DMS 273 (cell line): ENCODE measurements at regions not wholly inside any gene's neighbourhood (a gene's known extent, or its start where the extent isn't known, plus 50 kb on each side); places are given as distances from the start of the nearest gene placed in this dataset.
"Not testable (repeated sequence)": the region's sequence is repeated elsewhere in the genome, so short reads cannot be mapped to it uniquely, and the experiment has no call there.

ENCODE experiments used
- DNase-seq: peaks from one replicate; lab custom pipeline; 2025; ENCODE audit not compliant: unreplicated experiment; lab: John Stamatoyannopoulos, UW

DNA sequence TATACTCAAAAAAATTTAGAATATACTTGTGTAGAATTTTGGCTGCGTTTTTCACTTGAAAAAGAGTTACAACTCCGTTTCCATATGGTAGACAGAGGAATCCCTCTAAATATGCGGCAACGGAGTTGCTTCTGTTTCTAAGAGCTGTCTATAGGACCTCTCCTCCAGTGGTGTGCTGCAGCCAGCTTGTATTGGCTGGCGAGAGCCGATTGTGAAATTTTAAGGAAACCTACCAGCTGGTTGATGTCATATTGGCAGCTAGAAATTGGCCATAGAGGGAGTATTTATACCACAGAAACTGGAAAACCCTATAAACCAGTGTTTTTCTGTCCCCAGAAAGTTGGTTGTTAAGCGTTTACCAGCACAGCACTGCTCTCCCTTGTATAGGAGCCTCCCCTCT, 655.8 kb upstream of the EEF2KMT start:
- no peak for DNase-seq

DNA sequence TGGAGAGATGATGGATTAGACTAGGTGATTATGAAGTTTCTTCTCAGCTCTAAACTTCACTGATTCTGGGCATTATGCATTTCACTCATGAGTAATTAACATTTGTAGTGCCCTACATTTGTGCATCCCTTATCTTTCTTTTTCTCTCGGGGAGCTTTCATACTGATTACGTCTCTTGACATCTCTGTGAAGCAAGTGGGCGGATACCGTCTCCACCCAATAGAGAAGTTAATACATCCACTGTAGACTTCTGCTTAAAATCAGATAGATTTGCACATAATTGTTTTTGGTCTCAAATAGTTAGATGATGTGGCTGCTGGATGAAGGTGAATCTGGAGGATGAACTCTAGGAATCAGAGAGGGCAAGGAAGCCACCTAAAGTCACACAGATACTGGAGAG, 653.6 kb upstream of the EEF2KMT start:
- no peak for DNase-seq

DNA sequence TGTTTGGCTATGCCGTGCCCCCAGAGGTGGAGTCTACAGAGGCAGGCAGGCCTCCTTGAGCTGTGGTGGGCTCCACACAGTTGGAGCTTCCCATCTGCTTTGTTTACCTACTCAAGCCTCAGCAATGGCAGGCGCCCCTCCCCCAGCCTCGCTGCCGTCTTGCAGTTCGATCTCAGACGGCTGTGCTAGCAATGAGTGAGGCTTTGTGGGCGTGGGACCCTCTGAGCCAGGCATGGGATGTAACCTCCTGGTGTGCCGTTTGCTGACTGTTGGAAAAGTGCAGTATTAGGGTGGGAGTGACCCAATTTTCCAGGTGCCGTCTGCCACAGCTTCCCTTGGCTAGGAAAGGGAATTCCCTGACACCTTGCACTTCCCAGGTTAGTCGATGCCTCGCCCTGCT, 652.8 kb upstream of the EEF2KMT start:
- DNase-seq = not testable (repeated sequence)

DNA sequence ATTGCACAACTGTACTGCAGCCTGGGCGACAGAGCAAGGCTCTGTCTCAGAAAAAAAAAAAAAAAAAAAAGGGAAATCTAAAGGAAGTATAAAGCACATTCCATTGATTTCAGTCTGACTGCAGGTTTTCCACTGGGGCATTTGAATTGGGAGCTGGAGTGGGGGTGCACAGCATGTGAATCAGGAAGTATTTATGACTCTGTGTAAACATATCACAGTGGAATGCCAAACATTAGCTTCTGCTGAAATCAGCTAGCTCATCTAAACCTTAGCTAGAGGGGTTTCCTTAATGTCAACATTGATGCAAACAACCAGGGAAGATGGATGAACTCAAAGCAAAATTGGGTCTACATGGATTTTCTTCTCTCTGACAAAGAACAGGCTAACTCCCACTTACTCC, 641.0 kb upstream of the EEF2KMT start:
- DNase-seq = no peak

DNA sequence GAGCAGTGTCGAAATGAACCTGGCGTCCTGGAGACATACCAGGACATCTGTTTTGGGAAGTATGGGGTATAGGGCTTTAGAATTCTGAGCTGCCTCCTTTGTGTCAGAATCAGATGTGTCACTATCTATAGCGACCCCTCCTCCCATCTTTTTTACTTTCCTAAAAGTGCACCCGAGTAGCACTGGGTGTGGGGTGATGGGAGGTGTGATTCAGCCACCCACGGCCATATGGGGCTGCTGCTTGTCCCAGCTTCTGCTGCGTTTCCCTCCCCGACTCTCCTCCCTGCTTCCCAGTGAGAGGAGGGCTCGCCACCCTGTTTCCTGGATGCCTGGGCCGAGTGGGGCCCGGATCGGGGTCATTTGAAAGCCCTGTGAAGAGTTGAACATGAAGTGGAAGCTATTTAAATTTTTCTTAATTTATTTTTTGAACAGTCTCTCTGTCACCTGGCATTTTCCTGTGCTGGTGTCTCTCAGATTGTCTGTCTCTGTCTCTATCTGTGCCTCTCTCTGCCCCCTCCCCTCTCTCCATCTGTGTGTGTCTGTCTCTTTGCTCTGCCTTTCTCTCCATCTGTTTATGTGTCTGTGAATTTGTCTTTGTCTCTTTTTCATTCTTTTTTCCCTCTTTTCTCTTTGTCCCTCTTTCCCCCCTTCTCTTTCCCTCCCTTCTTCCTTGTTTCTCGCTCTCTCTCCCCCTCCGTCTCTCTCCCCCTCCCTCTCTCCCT, 638.8 kb upstream of the EEF2KMT start:
- DNase-seq = no peak

DNA sequence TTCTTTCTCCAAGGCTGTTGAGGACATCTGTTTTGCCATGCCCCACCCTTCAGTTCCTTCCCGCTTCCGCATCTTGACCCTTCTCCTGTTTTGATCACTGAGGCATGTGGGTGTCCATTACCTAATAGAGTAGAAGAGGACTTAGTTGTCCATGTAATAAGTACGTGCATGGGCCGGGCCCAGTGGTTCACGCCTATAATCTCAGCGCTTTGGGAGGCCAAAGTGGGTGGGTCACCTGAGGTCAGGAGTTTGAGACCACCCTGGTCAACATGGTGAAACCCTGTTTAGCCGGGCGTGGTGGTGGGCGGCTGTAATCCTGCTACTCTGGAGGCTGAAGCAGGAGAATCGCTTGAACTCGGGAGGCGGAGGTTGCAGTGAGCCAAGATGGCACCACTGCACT, 637.8 kb upstream of the EEF2KMT start:
- DNase-seq = no peak

DNA sequence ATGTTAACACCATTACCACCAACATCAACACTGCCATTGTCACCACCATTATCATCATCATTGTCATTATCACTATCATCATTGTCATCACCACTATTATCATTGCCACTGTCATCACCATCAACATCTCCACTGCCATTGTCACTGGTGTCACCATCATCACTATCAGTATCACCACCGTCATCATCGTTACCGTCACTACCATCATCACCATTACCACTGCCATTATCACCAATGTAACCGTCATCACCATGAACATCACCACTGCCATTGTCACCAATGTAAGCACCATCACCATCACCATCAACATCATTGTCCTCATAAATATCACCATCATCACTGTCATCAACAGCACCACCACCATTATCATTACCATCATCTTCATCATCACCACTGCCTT, 633.2 kb upstream of the EEF2KMT start:
- DNase-seq = no peak

DNA sequence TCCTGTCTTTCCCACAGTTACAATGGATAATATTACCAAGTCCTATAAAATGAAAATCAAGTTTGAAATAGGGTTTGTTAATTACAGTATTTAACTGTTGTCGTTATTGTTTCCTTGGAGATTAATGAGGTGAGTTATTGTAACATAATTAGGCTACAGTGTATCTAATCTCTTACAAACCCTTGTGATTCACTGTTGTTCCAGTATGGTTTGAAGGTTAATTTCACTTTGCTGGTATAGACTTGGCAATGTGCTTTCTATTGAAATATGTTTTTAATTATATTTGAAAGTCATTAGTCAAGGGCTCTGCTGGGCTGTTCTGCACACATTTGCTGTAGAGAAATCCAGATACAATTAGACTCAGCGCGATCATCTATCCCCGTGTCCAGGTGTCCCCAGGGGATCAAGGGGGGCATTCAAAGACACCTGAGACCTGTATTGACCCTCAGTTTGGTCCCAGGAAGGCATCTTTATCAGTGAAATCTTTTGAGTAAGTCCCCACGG, 624.6 kb upstream of the EEF2KMT start:
- DNase-seq = no peak

DNA sequence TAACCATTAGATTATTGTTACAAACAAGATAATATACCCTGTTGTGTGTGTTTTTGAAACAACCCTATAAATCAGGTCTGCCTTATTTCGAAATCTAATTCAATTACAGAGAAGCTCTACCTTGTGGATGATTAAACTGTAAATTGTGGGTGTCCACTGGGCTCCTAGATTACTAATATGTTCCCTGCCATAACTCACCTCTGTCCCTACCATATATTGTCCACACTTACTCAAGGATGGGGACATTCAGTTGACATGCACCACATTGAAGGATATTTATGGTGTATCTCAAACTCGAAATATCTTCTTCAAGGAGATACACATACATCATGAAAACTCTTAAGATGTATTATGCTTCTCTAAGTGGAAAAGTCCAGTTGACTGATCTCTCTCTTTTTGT, 617.6 kb upstream of the EEF2KMT start:
- DNase-seq = no peak

DNA sequence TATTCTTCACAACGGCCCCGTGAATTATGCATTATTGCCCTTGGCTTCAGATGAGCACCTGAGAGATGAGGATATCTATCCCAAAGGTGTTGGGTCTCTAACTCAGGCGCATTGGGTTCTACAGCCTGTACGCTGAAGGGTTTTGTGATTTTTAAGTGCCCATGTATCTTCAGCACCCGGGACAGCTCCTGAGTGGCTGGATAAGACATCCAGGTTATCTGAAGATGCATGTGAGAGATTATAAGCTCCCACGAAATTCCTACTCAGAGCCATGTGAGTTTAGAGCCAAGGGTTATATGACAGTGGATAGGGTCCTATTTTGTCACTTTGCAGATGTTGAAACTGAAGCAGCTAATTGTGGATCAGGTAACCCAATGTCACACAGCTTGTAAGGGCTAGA, 612.3 kb upstream of the EEF2KMT start:
- peak; percentile 1 for DNase-seq

DNA sequence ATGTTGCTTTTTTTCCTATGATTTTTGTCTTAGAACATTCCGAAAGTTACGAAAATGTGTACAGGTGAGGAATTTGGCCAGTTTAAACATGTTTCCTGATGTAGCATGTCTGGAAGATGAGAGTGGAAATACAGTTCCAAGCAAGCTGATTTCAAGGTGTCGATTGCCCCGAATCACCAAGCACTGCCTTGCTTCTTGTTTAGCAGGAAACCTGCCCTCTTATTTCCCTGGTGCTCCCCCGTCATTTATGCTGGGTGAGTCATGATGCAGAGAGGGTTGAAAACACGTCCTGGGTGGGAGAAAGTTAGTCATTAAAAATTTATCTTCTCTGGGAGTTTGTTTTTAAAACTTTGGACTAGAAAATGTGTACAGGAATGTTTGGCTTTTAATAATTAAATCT, 608.6 kb upstream of the EEF2KMT start:
- no peak for DNase-seq

DNA sequence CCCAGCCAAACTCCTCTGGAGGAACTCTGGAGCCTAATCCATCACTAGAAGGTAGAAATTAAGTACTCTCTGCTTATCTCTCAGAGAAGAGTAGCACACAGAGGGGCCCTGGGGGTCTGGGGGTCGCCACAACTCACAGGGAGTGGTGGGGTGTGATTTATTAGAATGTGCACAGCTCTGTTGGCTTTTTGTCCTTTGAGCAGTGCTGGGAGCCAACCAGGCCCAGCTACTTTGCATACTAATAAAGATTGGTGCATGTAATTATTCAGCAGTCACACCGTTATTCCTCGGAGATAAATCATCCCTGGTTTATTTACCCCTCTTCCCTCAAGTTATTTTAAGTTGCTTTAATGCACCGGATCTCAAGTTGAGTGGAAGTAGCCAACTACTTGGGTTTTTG, 606.7 kb upstream of the EEF2KMT start:
- DNase-seq = no peak

DNA sequence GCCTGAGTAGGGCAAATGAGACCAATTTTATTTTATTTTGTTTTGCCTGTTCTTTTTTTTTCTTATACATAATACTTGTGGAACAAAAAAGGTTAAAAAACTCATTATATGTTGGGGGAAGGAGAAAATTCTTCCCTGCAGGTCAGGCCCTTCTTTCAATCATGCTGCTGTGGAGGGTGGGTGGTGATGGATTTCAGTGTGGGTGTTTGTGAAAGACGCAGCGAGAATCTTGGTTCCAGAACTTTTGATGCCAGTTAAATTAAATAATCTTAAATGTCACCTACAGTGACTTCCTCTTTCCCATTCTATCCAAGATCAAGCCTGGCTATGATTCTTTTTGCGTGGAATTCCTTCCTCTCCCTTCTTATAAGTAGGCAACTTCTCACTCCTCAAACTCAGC, 595.8 kb upstream of the EEF2KMT start:
- no peak for DNase-seq

DNA sequence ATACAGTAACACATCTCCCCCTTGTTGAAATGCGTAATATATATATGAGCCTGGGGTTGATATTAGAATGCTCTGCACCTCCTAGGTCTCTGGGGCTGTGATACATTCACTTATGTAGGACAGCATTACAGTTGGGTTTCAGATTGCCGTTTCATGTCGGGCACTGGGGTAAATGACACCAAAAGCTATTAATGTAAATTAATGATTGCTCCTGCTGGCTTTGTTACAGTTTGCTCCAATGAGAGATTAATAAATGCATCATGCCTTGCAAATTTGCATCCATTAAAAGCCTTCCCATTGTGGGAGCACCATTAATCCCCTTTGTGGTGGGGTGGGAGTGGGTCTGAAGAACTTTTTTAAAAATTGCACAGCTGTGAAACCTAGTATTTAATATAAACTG, 584.4 kb upstream of the EEF2KMT start:
- no peak for DNase-seq

DNA sequence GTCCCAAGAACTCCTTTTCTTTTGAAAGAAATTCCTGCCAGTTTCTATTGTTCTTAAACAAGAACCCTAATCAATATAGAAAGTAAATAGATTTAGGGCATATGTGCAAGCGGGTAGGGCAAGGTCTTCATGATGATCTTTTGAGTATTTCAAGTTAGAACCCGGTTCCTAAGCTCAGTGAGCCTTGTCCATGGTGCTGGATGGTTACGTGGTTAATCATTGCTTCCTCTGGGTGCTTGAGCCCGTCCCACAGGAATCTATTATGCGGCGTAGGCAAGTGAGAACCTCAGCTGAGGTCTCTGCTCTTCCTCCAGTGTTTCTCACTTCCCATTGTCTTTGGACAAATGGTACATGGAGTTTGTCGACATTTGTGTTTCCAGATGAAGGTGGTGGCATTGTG, 580.8 kb upstream of the EEF2KMT start:
- DNase-seq = no peak

DNA sequence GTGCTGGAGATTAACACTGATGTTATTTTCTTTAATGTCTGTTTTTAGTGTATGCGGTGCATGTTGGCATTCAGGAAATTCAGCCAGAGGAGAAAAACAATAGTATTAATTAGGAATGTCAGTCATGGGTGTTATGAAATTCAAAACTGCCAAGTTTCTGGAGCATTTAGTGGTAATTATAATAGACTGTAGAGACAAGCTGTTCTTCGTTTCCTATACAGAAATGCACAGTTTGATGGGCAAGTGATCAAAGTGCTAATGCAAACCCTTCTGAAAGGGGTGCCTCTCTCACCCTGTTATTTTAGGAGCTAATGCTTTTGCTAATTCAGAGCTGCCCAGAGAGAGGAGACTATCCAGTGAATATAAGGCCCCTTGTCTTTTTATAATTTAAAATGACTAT, 573.8 kb upstream of the EEF2KMT start:
- no peak for DNase-seq

DNA sequence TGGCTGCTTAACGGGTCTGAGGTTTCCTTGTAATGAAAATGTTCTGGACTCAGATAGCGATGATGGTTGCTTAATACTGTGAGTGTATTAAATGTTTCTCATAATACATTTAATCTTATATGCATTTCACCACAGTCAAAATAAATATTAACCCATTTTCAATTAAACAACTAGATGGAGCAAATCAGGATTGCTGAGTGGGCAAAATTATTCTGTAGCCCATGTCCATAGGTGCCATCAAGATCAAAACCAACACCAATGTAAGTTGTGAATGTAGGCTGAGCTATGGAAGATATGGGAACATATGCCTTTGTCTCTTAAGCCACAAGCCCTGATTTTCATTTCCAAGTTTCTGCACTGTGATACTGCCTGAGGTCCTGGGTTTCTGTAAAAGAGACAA, 572.6 kb upstream of the EEF2KMT start:
- no peak for DNase-seq

DNA sequence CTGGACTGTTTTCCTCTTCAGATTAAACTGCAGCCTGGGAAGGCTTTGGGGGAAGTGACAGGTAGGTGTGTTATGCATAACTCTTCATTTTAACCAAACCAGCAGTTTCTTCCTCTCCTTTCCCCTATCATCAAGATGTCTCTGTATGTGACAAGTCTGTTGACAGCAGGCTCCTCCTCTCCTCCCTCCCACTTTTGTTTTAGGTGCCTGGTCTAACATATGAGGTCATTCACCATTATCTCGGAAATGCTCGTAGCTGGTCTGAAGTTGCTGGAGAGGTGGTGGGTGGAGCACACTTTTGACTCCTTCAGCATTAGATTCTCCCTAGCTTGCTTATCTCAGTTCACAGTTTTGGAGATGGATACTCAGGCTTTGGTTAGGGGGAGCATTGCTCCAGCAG, 571.0 kb upstream of the EEF2KMT start:
- DNase-seq = no peak

DNA sequence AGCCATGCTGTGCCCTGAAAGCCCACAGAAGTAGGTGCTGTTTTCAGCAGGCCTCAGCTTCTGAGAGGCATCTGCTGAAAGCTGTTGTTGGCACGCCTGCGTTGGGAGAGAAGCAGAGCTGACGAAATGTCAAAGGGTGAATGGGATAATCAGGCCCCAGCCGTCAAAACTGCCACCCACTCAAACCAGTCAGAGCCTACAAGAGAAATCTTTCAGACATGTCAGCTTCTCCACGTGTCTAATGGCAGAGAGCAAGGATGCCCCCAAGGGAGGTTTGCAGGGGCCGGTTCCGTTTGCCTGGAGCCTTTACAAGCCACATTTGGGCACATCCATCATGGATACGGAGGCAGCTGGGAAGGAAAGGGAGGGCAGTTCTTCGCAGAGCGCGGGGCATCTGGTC, 568.2 kb upstream of the EEF2KMT start:
- DNase-seq = no peak

DNA sequence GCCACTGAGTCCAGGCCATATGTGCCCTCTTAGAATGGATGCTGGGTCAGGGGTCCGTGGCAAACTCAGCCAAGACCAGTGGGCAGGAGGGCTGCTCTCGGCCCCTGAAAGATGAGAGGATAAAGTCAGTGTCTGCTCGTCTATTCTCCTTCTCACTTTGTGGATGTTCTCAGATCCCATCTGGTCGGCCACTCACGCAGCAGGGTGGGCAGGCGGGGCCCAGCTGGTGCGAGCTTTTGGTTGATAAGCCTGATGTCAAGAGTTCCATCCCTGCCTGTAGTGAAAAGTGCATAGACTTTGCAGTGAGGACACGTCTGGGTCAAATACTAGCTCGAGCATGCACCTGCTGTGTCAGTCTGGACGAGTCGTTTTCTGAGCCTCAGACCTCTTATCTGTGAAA, 556.2 kb upstream of the EEF2KMT start:
- no peak for DNase-seq

DNA sequence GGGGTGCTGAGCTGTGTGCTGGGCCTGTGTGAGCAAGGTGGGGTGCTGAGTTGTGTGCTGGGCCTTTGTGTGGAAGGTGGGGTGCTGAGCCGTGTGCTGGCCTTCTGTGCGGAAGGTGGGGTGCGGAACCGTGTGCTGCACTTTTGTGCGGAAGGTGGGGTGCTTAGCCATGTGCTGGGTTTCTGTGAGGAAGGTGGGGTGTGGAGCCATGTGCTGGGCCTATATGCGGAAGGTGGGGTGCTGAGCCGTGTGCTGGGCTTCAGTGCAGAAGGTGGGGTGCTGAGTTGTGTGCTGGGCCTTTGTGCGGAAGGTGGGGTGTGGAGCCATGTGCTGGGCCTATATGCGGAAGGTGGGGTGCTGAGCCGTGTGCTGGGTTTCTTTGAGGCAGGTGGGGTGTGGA, 555.4 kb upstream of the EEF2KMT start:
- DNase-seq = no peak

DNA sequence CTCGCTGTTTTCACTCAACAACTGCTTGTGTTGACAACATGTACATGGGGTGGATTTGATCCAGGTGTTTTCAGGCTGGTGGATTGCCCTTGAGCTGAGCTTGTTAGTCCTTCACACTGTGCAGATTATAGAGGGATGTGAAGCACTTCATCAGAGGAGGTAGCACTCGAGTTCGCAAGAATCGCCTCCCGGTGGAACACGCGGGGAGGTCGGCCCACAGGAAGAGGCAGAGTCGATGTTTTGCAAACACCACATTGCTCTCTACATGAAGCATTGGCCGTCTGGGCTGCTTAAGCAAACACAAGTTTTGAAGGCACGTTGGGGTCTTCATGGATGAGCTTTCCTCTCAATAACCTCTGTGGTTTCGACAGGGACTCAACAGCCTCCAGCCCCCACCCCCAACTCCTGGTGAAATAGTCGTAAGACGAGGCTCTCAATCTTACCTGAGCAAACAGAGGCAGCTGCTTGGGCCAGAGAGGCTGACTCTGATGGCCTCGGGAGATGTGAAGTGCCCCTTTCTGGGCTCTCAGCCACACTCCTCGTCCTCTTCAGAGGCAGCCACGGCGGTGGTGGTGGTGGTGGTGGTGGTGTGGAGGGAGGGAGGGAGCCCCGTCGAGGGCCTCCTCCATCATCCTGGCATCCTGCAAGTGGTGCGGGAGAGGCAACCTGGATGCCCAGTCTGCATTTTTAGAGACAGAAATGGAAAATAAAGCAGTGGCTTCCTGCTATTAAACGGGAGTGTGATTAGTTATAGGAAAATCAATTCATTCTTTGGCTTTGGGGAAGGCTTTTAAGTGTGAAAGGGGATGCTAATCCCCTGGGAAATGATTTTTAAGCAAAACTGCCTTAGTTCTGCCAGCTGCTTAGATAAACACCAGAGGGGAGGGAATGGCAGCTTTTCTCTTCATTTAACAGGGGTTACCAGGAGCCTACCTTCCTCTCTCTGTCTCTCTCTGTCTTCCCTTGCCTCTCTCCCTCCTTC, 552.5 kb upstream of the EEF2KMT start:
- DNase-seq = no peak
